Mucosa of rectum (tissue), 2 donors: ENCODE measurements at regions not wholly inside any gene's neighbourhood (a gene's known extent, or its start where the extent isn't known, plus 50 kb on each side); places are given as distances from the start of the nearest gene placed in this dataset.
"Not testable (repeated sequence)": the region's sequence is repeated elsewhere in the genome, so short reads cannot be mapped to it uniquely, and the experiment has no call there.

Source experiments
- H3K27ac ChIP-seq, 2 donors: one replicate each; pipeline ENCODE4 v1.7.0; 2013; ENCODE audit warnings: inconsistent platforms in 2 of 2, low read depth in 2 of 2, low read length in 2 of 2
- H3K27me3 ChIP-seq, 2 donors: one replicate each; pipeline ENCODE4 v1.7.0; 2013; ENCODE audit warnings: low read length in 2 of 2; ENCODE audit not compliant: control insufficient read depth in 2 of 2, insufficient read depth in 2 of 2
- H3K36me3 ChIP-seq, 2 donors: one replicate each; pipeline ENCODE4 v1.7.0; 2013; ENCODE audit warnings: low read length in 2 of 2; ENCODE audit not compliant: control insufficient read depth in 2 of 2, insufficient read depth in 2 of 2
- H3K4me1 ChIP-seq, 2 donors: one replicate each; pipeline ENCODE4 v1.7.0; 2013; ENCODE audit warnings: low read length in 2 of 2, mild to moderate bottlenecking in 1 of 2; ENCODE audit not compliant: control insufficient read depth in 2 of 2, insufficient read depth in 2 of 2
- H3K4me3 ChIP-seq, 2 donors: one replicate each; pipeline ENCODE4 v1.7.0; 2013; ENCODE audit warnings: low read length in 2 of 2
- H3K9ac ChIP-seq, 2 donors: one replicate each; pipeline ENCODE4 v1.7.0; 2013; ENCODE audit warnings: low read length in 2 of 2, low read depth in 1 of 2, mild to moderate bottlenecking in 1 of 2
- H3K9me3 ChIP-seq, 2 donors: one replicate each; pipeline ENCODE4 v1.7.0; 2013; ENCODE audit warnings: low read length in 2 of 2; ENCODE audit not compliant: control insufficient read depth in 2 of 2
- donor health status: healthy.
- donor health status: Normal muscosa, but diverticular disease.

DNA sequence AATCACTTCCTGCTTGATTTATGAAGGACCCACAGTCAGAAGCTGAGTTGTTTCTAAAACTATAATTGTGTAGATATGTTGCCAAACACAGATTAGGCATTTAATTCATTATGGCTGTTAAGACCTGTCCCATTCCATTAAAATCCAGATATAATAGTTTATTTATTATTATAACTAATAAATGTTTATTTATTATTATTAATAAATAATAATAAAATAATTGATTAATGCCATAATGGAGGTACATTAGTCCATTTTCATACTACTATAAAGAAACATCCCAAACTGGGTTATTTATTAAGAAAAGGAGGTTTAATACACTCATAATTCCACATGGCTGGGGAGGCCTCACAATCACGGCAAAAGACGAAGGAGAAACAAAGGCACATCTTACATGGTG is 1240.9 kb downstream of the CDH11 start:
- Histone ChIP-seq H3K9me3 (no peaks in the 10 kb centered on the region), H3K27ac (no peak overlapping the region), H3K9ac (no peak overlapping the region), H3K4me1 (no peaks in the 10 kb centered on the region), H3K4me3 (no peak overlapping the region), H3K27me3 (no peaks in the 10 kb centered on the region), H3K36me3 (no peaks in the 10 kb centered on the region)

DNA sequence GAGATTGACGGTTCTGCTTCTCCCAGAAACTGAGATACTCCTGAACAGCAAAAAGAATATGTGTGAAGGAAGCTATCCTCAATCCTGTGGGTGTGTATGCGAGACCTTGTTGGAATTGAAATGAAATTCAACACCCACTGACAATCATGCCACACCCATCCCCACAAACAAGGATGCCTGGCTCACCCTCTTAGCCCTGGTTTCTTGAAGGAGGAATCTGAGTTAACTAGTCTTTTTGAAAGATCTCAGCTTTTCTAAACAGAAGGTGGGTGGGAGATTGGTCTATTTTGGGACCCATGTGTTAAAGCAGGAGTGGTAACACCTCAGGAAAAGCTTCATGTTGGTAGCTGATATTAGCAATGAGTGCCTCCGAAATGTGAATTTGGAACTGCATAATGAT is 1244.5 kb downstream of the CDH11 start:
- no peaks in the 10 kb centered on the region for H3K9me3 ChIP-seq
- H3K36me3 ChIP-seq = no peaks in the 10 kb centered on the region
- H3K4me3 ChIP-seq = no peak overlapping the region
- no peaks in the 10 kb centered on the region for H3K4me1 ChIP-seq
- H3K27ac ChIP-seq = no peak overlapping the region
- no peak overlapping the region for H3K9ac ChIP-seq
- no peaks in the 10 kb centered on the region for H3K27me3 ChIP-seq

DNA sequence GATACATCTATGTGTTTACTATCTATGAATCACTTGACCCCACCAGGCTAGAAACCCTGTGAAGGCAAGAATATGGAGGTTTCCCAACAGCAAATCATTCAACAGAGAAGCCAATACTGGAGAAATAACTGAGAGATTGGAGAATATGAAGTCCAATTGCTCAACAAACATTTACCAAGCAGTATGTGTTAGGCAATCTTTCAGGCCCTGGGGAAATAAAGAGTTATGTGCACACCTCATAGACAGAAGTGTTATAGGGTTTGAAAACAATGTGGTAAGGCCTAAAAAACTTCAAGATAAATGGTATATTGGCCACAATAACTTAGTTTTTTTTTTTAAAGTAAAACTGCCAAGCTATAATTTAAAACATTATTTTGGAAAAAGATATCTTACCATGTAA is 1245.8 kb downstream of the CDH11 start:
- no peaks in the 10 kb centered on the region for H3K9me3 ChIP-seq
- H3K9ac ChIP-seq = no peak overlapping the region
- H3K27ac ChIP-seq = no peak overlapping the region
- no peak overlapping the region for H3K4me3 ChIP-seq
- no peaks in the 10 kb centered on the region for H3K4me1 ChIP-seq
- no peaks in the 10 kb centered on the region for H3K36me3 ChIP-seq
- no peaks in the 10 kb centered on the region for H3K27me3 ChIP-seq

DNA sequence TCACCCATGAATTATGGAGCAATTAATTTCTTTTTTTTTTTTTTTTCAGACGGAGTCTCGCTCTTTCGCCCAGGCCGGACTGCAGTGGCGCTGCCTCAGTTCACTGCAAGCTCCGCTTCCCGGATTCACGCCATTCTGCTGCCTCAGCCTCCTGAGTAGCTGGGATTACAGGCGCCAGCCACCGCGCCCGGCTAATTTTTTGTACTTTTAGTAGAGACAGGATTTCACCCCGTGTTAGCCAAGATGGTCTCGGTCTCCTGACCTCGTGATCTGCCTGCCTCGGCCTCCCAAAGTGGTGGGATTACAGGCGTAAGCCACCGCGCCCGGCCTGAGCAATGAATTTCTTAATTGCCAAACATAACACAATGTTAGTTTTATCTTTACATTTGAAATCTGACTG is 1261.2 kb downstream of the CDH11 start:
- H3K27ac ChIP-seq, H3K27me3 ChIP-seq, H3K9me3 ChIP-seq, H3K4me1 ChIP-seq, H3K4me3 ChIP-seq, H3K36me3 ChIP-seq, H3K9ac ChIP-seq: not testable (repeated sequence)

DNA sequence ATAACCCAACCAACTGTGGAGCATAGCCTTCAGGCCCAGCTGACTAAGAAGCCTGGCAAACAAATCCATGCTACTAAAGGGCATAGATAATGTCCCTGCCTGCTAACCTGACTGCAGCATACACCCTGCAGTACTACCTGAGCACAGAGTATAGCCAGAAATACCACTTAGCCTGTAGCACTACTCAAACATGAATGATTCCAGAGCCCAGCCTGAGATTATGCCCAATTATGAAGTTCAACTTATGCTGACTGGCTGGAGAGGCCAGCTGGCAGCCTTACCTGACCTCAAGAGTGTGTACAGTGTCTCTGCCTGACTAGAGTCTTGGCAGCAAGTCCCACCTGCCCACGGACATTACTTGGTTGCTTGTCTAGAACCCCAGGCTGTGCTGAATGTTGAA is 1265.3 kb downstream of the CDH11 start:
- Histone ChIP-seq H3K36me3 (no peaks in the 10 kb centered on the region), H3K4me3 (no peak overlapping the region), H3K4me1 (no peaks in the 10 kb centered on the region), H3K9me3 (no peaks in the 10 kb centered on the region), H3K9ac (no peak overlapping the region), H3K27me3 (no peaks in the 10 kb centered on the region), H3K27ac (no peak overlapping the region)

DNA sequence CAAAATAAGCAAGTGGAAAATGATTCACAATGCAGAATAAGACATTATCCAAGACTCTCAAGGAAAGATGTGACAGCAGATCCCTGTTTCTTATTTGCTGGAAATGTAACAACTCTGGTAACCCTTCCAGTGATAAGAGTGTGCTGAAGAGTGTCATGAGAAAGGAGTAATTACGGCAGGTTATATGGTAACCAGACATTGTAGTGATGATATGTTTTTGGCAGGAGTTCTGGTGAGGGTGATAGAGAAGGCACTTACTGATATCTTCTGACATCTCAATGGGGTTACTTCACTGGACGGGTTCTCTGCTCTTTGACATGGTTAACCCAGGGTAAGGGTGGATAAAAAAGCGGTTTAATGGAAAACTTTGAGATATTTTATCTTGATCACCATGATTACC is 1270.9 kb downstream of the CDH11 start:
- Histone ChIP-seq H3K4me3 (no peak overlapping the region), H3K4me1 (no peaks in the 10 kb centered on the region), H3K9me3 (no peaks in the 10 kb centered on the region), H3K36me3 (no peaks in the 10 kb centered on the region), H3K27ac (no peak overlapping the region), H3K27me3 (no peaks in the 10 kb centered on the region), H3K9ac (no peak overlapping the region)

DNA sequence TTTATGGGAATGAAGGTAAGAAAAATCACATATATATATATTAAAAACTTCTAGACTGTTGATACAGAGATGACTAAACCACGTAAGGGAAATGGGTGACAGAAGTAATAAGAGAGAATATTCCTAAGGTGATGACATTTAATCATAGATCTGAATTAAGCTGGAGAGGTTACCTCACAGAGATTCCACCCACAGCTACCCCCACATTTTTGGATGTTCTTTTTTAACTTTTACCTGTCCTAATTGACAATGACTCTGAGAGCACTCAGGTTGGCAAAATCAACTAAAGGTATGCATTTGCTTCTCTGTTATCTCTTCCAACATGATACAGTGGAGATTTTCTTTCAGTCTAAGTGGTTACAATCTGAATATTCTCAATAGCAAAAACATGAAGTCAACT is 1280.6 kb downstream of the CDH11 start:
- H3K4me1 ChIP-seq = no peaks in the 10 kb centered on the region
- no peak overlapping the region for H3K4me3 ChIP-seq
- no peaks in the 10 kb centered on the region for H3K9me3 ChIP-seq
- no peak overlapping the region for H3K9ac ChIP-seq
- no peaks in the 10 kb centered on the region for H3K36me3 ChIP-seq
- H3K27me3 ChIP-seq = no peaks in the 10 kb centered on the region
- no peak overlapping the region for H3K27ac ChIP-seq

DNA sequence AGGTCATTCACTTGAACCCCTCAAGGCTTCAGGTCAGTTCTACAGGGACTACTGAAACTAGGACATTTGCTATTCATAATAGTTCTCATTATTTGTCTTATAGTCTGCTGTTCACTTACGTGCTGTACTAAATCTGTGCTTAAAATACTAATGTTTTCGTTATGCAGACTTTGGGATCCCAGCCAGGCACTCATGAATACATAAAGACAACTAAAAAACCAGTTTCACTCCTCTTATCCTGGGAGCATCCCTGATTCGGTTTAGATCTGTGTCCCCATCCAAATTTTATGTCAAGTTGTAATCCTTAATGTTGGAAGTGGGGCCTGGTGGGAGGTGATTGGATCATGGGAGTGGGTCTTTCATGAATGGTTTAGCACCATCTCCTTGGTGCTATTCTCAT is 1291.8 kb downstream of the CDH11 start:
- Histone ChIP-seq H3K27ac (no peak overlapping the region), H3K36me3 (no peaks in the 10 kb centered on the region), H3K27me3 (no peaks in the 10 kb centered on the region), H3K4me1 (no peaks in the 10 kb centered on the region), H3K4me3 (no peak overlapping the region), H3K9me3 (no peaks in the 10 kb centered on the region), H3K9ac (no peak overlapping the region)

DNA sequence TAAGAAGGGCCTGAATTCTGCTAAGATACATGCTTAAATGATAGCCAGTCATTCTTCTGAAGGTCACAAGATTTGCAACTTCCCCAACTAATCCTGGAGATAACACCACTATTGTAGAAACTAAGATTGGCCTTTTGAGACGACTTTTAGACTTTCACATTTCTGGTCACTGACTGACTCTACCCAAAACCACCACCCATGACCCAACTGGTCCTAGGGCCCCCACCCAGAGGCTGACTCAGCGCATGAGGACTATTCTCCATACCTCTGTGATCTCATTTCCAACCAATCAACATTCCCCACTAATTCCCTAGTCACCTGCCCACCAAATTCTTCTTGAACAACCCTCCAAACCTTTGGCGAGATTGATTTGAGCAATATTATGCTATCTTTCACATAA is 1299.0 kb downstream of the CDH11 start:
- no peaks in the 10 kb centered on the region for H3K9me3 ChIP-seq
- H3K9ac ChIP-seq = no peak overlapping the region
- H3K27ac ChIP-seq = no peak overlapping the region
- H3K27me3 ChIP-seq = no peaks in the 10 kb centered on the region
- H3K36me3 ChIP-seq = no peaks in the 10 kb centered on the region
- no peak overlapping the region for H3K4me3 ChIP-seq
- H3K4me1 ChIP-seq = no peaks in the 10 kb centered on the region

DNA sequence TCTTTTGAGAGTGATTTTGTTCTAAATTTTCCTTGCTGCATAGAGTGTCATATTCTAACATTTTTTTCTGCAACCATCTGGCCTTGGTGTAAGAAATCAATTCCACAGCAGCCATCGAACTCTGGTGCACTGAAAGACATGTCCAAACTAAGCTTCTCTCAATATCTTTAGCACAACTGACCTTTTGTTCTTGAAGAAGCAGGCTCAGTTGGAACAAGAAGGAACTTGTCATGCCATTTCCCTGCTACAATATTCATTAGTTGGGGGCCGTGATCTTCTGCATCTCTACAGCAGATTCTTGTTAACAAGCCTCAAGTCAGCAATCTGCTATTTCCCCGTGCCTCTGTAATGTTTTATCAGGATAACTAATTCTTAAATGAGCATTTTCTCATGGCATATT is 1305.6 kb downstream of the CDH11 start:
- Histone ChIP-seq H3K9ac (no peak overlapping the region), H3K9me3 (no peaks in the 10 kb centered on the region), H3K27ac (no peak overlapping the region), H3K4me1 (no peaks in the 10 kb centered on the region), H3K27me3 (no peaks in the 10 kb centered on the region), H3K4me3 (no peak overlapping the region), H3K36me3 (no peaks in the 10 kb centered on the region)

DNA sequence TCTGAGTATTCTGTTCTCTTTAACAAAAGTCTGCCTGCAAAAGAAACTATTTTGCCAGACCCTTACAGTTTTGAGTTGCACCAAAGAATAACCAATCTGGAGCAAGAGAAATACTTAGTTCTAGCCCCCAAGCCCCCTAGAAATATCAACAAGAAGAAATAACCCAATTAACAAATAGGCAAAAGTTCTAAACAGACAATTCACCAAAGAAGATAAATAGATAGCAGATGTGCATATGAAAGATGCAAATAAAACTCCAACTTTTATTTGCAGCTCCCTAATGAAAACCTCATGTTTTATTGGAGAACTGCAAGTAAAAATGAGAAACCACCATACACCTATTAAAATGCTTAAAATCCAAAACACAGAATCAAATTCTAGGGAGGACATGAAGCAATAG is 1308.0 kb downstream of the CDH11 start:
- Histone ChIP-seq H3K36me3 (no peaks in the 10 kb centered on the region), H3K27me3 (no peaks in the 10 kb centered on the region), H3K9ac (no peak overlapping the region), H3K4me1 (no peaks in the 10 kb centered on the region), H3K9me3 (no peaks in the 10 kb centered on the region), H3K4me3 (no peak overlapping the region), H3K27ac (no peak overlapping the region)
